Tibial nerve (tissue), 4 donors: ENCODE measurements at regions not wholly inside any gene's neighbourhood (a gene's known extent, or its start where the extent isn't known, plus 50 kb on each side); places are given as distances from the start of the nearest gene placed in this dataset.

Experiments used
- CTCF ChIP-seq, 5 experiments: fragments of 200-600 bp in 3 of 5; fragments of 450-650 bp in 2 of 5; sonication (generic) in 3 of 5; IDR thresholded peaks; one replicate each; pipeline ENCODE4 v1.5.1; 2016 to 2019; ENCODE audit warnings: antibody characterized with exemption in 5 of 5, mild to moderate bottlenecking in 3 of 5, moderate library complexity in 2 of 5
- EP300 ChIP-seq, 2 donors: sonication (generic); formaldehyde crosslinking; IDR thresholded peaks; one replicate each; pipeline ENCODE4 v1.6.1; 2017; ENCODE audit warnings: antibody characterized with exemption in 2 of 2, mild to moderate bottlenecking in 1 of 2
- POLR2A ChIP-seq, 2 donors: fragments of 450-650 bp; IDR thresholded peaks; one replicate each; pipeline ENCODE4 v1.6.1; 2017; ENCODE audit warnings: antibody characterized with exemption in 2 of 2, mild to moderate bottlenecking in 2 of 2, moderate library complexity in 2 of 2

- TF ChIP-seq CTCF (IDR thresholded peaks at IDR 0.05) (no peak), EP300 (IDR thresholded peaks at IDR 0.05) (no peak), POLR2A (IDR thresholded peaks at IDR 0.05) (no peak)
Measured at GRCh38 chr1:208907790-208908189, 663.6 kb upstream of the PLXNA2 start.
